ENCODE measurements at regions not wholly inside any gene's neighbourhood (a gene's known extent, or its start where the extent isn't known, plus 50 kb on each side); places are given as distances from the start of the nearest gene placed in this dataset.

DNA sequence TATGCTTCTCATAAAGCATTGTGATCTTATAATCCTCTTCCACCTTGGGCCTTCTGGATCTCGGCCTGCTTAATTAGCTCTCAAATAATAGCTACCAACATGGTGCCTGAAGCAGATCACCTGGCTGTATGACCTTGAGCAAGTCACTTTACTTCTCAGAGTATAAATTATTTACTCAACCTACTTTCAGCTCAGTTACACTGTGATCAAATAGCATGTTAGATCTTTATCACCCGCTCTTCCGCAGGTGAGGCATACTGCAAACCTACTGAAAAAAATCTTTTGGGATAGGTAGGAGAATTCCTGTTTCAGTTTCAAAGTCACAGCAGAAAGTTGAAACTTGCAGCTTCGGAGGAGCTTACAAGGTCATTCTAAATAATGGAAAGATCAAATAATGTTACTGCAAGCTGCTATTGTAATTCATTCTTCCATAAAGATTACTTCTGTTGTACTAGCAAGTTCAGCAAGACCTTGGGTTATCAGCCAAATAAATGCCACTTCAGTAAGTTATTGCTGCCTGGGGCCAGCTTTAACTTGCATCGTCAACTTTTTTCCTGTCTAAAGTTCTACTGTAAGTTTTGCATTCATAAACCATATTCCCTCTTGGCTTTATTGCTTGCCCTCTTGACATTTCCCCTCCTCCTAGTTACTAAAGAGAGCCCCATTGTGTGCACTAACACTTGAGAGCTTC lies 268.4 kb upstream of the ATP11B start:
- TF ChIP-seq, protein P1, sequence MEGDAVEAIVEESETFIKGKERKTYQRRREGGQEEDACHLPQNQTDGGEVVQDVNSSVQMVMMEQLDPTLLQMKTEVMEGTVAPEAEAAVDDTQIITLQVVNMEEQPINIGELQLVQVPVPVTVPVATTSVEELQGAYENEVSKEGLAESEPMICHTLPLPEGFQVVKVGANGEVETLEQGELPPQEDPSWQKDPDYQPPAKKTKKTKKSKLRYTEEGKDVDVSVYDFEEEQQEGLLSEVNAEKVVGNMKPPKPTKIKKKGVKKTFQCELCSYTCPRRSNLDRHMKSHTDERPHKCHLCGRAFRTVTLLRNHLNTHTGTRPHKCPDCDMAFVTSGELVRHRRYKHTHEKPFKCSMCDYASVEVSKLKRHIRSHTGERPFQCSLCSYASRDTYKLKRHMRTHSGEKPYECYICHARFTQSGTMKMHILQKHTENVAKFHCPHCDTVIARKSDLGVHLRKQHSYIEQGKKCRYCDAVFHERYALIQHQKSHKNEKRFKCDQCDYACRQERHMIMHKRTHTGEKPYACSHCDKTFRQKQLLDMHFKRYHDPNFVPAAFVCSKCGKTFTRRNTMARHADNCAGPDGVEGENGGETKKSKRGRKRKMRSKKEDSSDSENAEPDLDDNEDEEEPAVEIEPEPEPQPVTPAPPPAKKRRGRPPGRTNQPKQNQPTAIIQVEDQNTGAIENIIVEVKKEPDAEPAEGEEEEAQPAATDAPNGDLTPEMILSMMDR (IDR thresholded peaks at IDR 0.05) = no peak
- TF ChIP-seq POLR2A (IDR thresholded peaks at IDR 0.05) = no peak
- intact Hi-C loops (cut with DNase I) = no loop called here
- peak overlapping the region in 1 of 4 donors; percentile 10 for H3K27ac ChIP-seq
- no peak overlapping the region for H3K4me3 ChIP-seq
- H3K4me1 ChIP-seq = peaks cover 9% of the 10 kb centered on the region
- no peaks in the 10 kb centered on the region for H3K36me3 ChIP-seq (replicated peaks in 1 of 2; ENCODE audit: insufficient read depth in 1 of 2, low read depth in 2 of 2)
- 12 to 24% methylated on average over 5 of the region's 5 CpGs for WGBS, 2 donors
- ATAC-seq (peak; percentile 38), DNase-seq (no peak)
- no peaks in the 10 kb centered on the region for H3K27me3 ChIP-seq
- H3K9me3 ChIP-seq = no peaks in the 10 kb centered on the region

DNA sequence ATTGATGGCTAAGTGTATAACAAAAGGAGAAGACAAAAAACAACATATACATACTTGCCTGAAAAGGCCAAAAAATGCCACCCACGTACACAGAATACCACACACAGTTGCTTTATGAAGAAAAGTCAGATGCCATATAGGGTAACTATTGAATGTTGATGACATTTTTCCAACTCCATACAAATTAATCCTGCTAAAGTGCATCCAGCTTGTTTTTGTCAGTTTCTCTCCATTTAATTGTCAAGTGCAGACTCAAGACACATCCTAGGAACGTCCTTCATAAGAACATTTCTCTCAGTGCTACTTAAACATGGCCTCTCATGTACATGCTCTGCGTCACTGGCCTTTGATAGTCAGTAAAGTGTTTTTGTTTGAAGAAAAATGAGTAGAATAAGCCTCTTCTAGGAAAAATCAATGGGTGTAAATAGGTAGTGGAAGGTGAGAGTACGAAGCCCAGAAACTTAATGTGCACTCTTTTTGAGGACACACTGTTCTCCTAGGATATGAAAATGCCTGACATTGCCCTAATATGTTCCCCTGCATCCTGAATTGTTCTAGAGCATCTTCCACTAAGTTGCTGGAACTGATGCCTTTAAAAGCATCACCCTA lies 267.4 kb upstream of the ATP11B start:
- no peak for DNase-seq
- WGBS, 2 donors = 61 to 75% methylated on average over 4 of the region's 4 CpGs

DNA sequence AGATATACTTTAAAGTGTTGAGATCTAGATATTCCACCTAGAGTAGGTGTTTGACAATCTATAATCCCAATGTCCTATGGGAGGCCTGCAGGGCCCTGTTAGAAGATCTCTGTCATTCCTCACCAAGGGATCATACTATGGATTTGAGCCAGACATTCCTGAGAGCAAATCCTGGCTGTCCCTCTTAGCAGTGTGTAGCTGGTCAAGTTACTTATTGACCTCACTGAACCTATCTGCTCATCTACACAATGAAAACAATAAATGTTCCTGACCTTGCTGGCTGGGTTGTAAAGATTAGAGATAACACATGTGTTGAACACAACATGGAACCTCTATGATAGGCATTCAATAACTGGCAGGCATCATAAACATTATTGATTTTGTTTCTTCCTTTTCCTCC lies 265.6 kb upstream of the ATP11B start:
- Histone ChIP-seq H3K36me3 (replicated peaks in 1 of 2; ENCODE audit: insufficient read depth in 1 of 2, low read depth in 2 of 2) (no peaks in the 10 kb centered on the region), H3K27ac (no peak overlapping the region), H3K4me1 (peaks cover 9% of the 10 kb centered on the region), H3K27me3 (no peaks in the 10 kb centered on the region), H3K4me3 (no peak overlapping the region), H3K9me3 (no peaks in the 10 kb centered on the region)
- ATAC-seq = peak; percentile 42
- no peak for DNase-seq
- intact Hi-C loops (cut with DNase I) = no loop called here
- TF ChIP-seq POLR2A (IDR thresholded peaks at IDR 0.05) = no peak
- TF ChIP-seq, protein P1 (IDR thresholded peaks at IDR 0.05) = no peak

More for the DNA sequence above, 267.4 kb upstream of the ATP11B start:
- ATAC-seq = no peak
- Histone ChIP-seq H3K9me3 (no peaks in the 10 kb centered on the region), H3K4me1 (peaks cover 9% of the 10 kb centered on the region), H3K27me3 (no peaks in the 10 kb centered on the region), H3K4me3 (no peak overlapping the region), H3K36me3 (replicated peaks in 1 of 2; ENCODE audit: insufficient read depth in 1 of 2, low read depth in 2 of 2) (no peaks in the 10 kb centered on the region), H3K27ac (no peak overlapping the region)
- TF ChIP-seq POLR2A (IDR thresholded peaks at IDR 0.05) = no peak
- TF ChIP-seq, protein P1 (IDR thresholded peaks at IDR 0.05) = no peak
- intact Hi-C loops (cut with DNase I) = no loop called here

DNA sequence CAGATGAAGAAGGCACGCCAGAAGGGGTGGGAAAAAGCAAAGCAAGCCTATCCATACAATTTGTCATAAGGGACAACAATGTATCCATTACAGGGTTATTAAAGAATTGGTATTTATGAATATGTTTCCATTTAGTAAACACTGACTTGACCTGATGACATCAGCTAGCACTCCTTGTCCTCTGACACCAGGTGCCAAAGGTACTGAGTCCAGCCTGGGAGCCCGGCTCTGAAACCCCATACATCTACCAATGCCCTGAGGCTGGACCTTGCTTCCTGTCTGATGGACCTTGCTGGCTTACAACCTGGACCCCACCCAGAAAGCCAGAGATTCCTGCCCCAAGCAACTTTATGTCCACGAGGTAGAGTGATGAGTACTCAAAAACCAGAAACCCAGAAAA lies 263.0 kb upstream of the ATP11B start:
- no peaks in the 10 kb centered on the region for H3K36me3 ChIP-seq (replicated peaks in 1 of 2; ENCODE audit: insufficient read depth in 1 of 2, low read depth in 2 of 2)
- no peaks in the 10 kb centered on the region for H3K27me3 ChIP-seq
- intact Hi-C loops (cut with DNase I) = no loop called here
- ATAC-seq (no peak), DNase-seq (no peak)
- H3K9me3 ChIP-seq = no peaks in the 10 kb centered on the region
- H3K27ac ChIP-seq = no peak overlapping the region
- H3K4me1 ChIP-seq = no peaks in the 10 kb centered on the region
- no peak overlapping the region for H3K4me3 ChIP-seq
- WGBS, 2 donors = 73 to 74% methylated on average over 3 of the region's 3 CpGs
- TF ChIP-seq POLR2A (IDR thresholded peaks at IDR 0.05) = no peak
- TF ChIP-seq, protein P1 (IDR thresholded peaks at IDR 0.05) = no peak

DNA sequence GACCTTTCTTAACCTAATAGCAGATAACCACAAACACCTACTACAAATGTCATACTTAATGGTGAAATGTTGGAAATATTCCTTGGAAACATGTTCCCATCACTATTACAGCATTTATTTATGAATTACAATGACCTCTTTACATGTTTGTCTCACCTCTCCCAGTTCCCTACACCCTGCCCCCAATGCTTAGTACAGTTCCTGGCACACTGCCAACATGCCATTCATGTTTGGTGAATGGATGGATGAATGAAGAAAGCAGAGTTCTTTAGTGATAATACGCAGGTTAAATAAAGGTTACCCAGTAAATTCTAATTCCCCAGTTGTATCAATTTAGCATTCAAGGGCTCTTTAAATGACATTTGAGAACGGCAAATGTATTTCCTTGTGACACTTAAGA lies 259.9 kb upstream of the ATP11B start:
- ATAC-seq (no peak), DNase-seq (no peak)
- intact Hi-C loops (cut with DNase I) = no loop called here
- TF ChIP-seq, protein P1 (IDR thresholded peaks at IDR 0.05) = no peak
- TF ChIP-seq POLR2A (IDR thresholded peaks at IDR 0.05) = no peak
- no peak overlapping the region for H3K27ac ChIP-seq
- H3K4me1 ChIP-seq = no peaks in the 10 kb centered on the region
- H3K27me3 ChIP-seq = no peaks in the 10 kb centered on the region
- no peaks in the 10 kb centered on the region for H3K9me3 ChIP-seq
- no peak overlapping the region for H3K4me3 ChIP-seq
- no peaks in the 10 kb centered on the region for H3K36me3 ChIP-seq (replicated peaks in 1 of 2; ENCODE audit: insufficient read depth in 1 of 2, low read depth in 2 of 2)
- 43 to 52% methylated on average over 2 of the region's 2 CpGs for WGBS, 2 donors

All from body of pancreas (tissue), 4 donors.